Neural progenitor cell (in vitro differentiated cells): ENCODE measurements at regions not wholly inside any gene's neighbourhood (a gene's known extent, or its start where the extent isn't known, plus 50 kb on each side); places are given as distances from the start of the nearest gene placed in this dataset.

Experiments used
- EZH2 ChIP-seq: fragments of 200-600 bp; sonication (generic); IDR thresholded peaks from 2 replicates; pipeline ENCODE4 v1.6.1; 2017; ENCODE audit warnings: antibody characterized with exemption, mild to moderate bottlenecking, moderate library complexity
- TF ChIP-seq, protein P1 (sequence below): fragments of 200-600 bp; sonication (generic); IDR thresholded peaks from 2 replicates; pipeline ENCODE4 v1.5.1; 2017; ENCODE audit warnings: antibody characterized with exemption, mild to moderate bottlenecking

DNA sequence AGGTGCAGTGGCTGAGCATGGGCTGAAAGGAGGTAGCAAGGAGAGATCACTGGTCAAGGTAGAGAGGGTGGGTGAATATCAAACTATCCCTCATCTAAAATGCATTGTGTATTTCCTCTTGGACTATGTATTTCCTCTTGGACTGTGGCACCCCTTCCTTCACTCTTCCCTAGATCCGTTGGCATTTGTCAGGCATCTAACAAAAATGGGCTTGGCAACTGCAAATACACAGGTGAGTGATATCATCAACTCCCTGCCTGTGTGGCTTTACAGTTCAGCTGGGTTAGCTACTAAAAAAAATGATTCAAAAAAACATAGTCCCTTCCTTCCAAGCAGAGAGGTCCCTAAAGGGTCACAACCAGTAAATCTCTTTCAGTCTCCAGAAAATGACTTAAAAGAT lies 142.8 kb upstream of the FUT8 start:
- TF ChIP-seq, protein P1, sequence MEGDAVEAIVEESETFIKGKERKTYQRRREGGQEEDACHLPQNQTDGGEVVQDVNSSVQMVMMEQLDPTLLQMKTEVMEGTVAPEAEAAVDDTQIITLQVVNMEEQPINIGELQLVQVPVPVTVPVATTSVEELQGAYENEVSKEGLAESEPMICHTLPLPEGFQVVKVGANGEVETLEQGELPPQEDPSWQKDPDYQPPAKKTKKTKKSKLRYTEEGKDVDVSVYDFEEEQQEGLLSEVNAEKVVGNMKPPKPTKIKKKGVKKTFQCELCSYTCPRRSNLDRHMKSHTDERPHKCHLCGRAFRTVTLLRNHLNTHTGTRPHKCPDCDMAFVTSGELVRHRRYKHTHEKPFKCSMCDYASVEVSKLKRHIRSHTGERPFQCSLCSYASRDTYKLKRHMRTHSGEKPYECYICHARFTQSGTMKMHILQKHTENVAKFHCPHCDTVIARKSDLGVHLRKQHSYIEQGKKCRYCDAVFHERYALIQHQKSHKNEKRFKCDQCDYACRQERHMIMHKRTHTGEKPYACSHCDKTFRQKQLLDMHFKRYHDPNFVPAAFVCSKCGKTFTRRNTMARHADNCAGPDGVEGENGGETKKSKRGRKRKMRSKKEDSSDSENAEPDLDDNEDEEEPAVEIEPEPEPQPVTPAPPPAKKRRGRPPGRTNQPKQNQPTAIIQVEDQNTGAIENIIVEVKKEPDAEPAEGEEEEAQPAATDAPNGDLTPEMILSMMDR = no peak
- TF ChIP-seq EZH2 = no peak
